ENCODE measurements at regions not wholly inside any gene's neighbourhood (a gene's known extent, or its start where the extent isn't known, plus 50 kb on each side); places are given as distances from the start of the nearest gene placed in this dataset.

DNA sequence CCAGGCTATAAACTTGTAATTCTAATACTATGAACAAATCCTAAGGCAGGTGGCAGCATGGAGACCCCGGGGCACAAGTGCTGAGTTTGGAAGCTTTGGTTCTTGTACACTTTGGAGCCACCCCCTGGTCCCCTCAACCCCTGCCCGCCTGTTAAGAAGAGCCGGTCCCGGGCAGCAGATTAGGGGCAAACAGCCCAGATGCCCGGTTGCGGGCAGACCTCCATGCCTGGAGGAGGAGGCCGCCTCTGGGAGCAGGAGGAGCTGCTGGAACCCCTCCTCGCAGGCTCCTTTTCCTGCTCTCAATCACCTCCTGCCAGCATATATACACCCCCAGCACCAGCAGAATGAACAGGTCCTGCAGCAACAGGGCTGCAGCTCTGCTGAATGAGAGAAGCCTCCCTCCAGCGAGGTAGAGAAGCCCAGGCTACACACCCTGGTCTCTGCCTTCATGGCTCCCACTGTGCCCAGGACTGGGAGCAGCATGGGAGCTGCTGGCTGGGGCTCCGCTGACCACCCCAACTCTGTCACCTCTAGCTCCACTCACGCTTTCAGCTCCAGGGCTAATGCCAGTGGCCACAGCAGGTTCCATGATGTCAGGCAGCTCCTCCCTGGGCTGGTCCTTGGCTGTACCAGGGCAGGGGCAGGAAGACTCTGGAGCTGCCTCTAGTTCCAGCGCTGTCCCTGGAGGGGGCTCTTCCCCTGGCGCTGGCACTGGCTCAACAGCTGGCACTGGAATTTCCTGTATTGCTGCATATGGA is 1713.5 kb upstream of the ACO1 start:
- no peak for DNase-seq

DNA sequence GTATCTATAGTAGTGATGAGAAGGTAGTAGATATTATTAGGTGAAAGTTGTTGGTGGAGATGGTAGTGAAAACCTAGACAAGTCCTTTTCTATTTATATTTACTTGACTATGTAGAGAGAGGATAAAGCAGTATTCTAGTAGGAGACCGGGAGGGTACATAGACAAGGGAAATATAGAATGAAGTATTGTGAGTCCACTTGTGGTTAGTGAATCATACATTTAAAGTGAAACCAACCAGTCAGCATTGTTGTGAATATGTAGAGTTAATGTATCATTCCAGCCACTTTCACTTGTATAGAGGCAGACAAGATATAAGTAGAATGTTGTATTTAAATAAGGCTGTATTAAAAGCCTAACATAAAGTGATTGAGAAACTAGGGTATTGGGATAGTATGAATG is 1711.3 kb upstream of the ACO1 start:
- no peak for DNase-seq

DNA sequence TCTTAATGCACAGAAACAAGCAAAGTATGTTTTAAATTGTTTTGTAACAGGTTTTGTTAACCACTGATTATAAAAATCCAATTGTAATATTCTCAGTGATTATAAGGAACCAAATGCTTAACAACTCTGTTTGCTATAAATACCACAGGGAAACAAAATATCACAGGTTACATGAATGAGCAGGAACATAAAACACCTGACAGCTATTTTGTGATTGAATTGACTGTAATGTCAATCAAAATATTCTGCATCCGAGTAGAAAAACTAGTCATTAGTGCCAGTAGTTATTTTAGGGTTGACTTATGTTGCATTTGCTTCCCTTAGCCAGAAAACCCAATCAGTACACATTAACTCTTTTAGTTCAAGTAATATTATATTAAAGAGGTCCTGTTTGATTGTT is 1707.8 kb upstream of the ACO1 start:
- DNase-seq = no peak

DNA sequence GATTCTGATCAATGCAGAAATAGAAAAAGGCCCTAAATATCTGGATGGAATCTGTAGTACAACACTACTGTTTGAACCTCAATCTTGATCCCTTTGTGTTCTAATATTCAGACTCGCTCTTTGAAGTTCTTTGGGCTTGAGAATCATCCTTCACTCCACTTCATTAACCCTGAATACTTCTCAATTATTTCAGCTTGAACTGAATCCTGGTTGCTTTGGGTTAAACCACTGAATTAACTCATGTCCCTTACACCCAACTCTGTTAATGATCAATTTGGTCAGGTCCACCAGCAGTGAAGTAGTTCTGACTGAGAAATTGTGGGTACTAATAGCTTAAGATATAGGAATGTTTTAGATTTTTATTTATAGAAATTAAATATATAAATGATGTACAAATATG is 1707.2 kb upstream of the ACO1 start:
- DNase-seq = no peak

DNA sequence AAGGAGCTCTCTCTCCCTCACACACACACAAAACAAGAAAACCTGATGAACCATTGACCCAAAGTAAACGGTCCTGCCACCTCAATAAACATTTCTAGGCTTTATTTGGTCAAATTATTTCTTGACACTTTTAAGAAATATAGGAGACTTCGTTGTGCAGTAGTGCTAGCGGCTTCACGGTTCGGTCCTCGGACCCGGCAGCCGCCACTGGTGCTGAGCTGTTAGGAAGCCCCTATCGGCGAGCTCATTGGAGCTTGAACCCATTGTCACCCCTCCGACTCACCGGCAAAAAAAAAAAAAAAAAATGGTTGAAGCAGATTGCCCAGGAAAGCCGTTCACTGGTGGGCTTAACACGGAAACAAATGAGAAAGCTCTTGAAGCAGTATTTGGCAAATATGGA is 1695.6 kb upstream of the ACO1 start:
- DNase-seq = no peak

DNA sequence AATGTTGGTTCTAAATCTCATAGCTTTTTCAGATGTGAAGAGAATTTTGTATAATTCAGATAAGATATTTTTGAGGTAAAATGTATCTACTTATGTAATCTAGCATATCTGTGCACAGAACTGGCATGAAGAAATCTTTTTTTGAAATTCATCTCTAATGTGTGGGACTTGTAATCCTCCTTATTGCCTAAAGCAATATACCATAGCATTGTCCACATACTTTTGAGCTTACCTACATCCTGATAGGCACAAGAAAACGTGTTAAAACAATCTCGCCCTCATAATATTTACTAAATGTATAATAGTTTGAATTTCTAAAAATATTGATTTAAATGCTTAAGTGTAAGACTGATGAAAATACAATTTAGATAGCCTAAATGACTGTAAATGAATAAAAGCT is 1686.5 kb upstream of the ACO1 start:
- DNase-seq = no peak

DNA sequence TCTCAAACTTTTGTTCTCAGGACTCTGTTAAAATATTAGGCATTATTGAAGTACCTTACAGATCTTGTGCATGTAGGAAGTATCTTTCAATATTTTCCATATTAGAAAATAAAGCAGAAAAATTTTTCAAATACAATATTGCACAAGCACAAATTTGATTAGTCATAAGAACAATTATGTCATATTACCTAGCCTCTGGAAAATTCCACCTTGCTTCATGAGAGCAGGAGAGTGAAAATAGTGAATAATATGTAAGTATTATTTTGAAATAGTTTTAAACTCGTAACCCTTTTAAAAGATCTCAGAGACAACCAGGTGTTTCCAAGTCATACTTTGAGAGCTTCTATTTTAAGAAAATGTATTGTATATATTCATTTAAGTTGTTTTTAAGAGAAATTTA is 1672.9 kb upstream of the ACO1 start:
- no peak for DNase-seq

DNA sequence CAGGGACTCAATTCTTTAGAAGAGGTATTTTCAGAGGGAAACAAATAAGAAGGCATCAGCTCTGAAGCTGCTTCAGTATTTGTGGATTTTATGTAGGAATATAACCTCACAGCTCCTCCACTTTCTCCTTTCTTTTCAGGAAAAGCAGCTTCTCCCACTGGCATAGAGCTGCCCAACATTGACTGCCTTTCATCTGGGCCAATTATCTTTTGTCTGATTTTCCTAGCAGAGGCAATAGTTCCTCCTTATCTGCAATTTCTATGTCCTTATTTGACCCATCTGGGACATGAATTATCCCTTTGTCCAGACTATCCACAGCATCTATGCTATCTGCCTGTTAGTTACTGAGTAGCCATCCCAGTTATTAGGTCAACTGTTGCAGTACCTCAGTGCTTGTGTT is 1671.2 kb upstream of the ACO1 start:
- DNase-seq = no peak

DNA sequence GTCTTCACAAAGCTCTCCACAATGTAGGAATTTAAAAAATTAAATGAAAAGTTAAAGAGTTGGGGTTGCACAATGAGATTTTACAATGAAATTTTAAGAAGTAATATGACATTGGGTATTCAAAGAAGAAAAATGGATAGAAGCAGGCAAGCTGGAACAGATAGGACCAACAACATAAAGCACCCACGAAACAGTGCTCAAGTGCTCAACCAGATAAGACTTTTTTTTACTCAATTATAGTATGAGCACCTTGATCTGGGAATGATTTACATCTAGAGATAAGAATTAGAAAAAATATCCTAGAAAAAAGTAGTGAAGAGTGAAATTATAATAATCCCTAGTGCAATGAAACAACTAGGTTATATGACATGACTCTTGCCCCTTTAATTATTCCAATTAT is 1670.1 kb upstream of the ACO1 start:
- DNase-seq = no peak

DNA sequence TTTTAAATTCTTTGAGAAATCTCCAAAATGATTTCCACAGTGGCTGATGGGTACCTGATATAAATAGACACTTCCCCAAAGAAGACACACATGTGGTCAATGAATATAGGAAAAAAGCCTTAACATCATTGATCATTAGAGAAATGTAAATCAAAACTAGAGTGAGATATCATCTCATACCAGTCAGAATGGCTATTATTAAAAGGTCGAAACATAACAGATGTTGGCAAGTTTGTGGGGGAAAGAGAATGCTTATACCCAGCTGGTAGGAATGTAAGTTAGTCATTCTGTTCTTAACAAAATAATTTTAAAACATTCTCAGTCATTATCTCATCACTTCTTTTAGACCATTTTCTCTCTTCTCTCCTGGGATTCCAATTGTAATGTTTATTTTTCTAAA is 1666.0 kb upstream of the ACO1 start:
- no peak for DNase-seq

DNA sequence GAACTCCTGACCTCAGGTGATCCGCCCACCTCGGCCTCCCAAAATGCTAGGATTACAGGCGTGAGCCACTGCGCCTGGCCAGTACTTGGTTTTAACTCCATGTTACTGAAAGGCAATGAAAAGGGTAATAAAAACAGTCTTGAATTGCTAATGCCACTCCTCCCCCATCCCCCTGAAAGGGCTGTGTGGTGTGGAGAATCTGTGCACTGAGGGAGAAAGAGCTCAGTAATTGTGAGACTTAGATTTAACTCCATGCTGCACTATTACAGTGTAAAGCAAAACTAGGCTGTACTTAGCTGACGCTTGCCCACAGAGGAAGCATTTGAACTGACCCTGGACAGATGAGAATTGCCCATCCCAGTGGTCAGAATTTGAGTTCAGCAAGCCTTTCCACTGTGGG is 1662.4 kb upstream of the ACO1 start:
- DNase-seq = no peak

DNA sequence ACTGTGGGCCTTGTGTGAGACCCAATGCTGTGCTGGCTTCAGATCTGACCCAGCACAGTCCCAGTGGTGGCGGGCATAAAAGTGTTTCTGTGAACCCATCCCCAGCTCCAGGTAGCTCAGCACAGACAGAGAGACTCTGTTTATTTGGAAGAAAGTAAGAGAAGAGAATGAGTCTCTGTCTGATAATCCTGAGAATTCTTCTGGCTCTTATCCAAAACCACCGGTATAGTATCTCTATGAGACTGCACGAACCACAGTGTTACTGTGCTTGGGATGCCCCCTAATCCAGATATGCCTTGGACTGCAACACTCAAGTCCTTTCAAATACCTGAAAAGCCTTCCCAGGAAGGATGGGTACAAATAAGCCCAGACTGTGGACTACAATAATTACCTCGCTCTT is 1660.8 kb upstream of the ACO1 start:
- no peak for DNase-seq

DNA sequence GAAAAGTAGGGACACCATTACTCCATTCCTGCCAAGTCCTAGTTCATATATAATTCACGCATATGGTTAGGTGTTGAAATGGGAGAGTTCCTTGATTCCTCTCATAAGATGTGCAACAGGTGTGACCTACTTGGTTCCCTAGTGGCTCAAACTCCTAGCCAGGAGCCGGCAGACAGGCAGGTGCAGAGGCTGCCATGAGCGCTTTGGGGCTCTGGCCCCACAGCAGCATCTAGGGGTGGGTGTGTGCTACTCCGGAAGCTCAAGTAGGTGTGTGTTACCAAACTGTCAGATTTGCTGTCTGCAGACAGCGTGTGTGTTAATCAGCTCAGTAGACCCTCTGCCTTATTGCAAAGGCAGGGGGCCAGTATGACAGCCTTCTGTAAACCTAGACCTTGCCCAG is 1652.4 kb upstream of the ACO1 start:
- DNase-seq = no peak

DNA sequence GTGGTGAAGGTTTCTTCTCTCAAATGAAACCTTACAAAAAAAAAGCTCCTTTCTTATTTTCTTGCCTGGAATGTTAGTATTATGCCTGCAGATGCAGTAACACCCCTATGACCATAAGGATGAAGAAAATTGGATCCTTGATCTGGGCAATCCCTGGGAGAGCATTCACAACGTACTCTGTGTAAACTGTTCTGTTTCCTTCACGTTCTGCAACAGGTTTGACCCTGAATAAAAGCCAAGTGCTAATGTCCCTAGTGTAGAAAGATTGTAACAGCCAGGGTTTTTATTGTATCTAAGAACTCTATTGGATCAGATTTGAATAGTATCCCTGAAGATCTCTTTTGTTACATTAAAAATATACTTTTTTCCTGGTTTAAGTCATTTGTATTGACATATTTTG is 1639.6 kb upstream of the ACO1 start:
- no peak for DNase-seq

DNA sequence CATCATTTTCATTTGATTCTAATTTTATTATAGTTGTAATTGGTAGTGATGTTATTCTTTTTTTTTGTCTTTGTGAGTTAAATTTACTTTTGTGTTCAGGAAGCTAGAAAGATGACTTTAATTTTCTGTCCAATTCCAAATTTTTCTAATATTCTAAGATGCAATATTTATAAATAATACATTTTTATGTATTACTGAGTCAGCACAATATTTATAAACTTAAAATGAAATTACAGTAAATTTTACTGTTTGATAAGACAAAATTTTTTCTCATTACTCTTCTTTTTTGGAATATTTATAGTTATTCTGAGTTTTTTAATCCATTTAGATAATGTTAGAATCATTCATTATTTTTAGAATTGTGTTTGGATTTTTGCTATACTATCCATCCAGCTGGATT is 1637.9 kb upstream of the ACO1 start:
- no peak for DNase-seq

DNA sequence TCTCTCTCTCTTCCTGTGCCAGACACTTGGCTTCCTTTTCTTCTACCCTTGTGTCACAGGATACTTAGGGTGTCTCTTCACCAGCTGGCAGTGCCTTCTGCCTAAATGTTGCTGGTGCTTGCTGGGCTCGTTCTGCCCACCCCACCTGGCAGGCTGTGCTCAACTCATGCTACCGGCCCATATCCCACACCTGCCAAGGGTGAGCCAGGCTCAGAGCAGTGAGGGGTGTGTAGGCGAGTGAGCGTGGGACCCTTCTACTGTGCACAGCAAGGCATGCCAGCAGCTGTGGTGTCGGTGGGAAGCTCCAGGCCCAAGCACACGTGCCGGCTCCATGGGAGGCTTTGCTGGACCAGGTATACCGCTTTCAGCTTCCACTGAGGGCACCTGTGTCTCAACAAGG is 1626.7 kb upstream of the ACO1 start:
- no peak for DNase-seq

DNA sequence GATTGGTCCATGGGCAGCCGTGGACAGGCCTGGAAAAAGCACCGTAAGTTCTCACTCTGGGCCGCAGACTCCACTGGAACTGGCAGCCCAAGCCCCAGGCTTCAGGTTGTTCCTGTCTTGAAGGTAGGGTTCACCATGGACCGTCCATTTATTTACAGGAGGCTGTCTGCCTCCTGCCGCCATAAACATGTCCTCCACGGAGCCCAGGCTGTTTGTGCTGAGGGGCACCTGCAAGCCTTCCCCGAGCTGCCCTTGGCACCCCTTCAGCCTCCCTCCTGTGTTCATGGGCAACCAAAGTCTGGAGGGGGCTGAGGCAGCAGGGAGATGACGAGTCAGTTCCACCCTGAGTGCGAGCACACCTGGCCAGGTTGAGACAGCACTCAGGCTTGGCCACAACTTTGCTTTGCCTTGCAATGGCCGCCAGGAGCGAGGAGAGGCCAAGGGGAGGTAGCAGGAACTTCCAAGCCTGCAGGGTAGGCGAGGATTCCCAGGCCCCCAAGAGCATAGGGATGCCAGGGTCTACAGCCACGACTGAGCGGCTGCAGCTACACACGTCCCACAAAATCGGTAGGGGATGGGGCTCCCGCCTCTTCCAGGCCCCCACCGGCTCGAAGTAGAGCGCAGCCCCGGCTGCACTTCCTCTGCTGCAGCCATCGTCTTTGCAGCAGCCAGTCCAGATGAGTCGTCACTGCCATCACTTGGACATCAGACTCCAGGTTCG is 1625.6 kb upstream of the ACO1 start:
- no peak for DNase-seq

DNA sequence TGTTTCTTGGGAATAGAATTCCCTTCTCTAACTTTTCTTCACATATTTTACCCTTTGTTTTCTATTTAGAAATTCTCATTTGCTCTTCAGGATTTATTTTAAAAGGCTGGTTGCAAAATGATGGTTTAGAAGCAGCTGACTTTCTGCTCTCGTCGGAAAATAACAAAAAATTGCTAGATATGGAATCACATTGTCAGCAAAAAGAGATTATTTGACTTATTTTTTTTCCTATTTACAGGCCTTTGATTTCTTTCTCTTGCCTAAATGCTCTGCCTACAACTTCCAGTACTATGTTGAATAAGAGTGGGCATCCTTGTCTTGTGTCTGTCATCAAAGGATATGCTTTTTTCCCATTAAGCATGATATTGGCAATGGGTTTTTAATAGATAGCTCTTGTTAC is 1619.1 kb upstream of the ACO1 start:
- DNase-seq = no peak

DNA sequence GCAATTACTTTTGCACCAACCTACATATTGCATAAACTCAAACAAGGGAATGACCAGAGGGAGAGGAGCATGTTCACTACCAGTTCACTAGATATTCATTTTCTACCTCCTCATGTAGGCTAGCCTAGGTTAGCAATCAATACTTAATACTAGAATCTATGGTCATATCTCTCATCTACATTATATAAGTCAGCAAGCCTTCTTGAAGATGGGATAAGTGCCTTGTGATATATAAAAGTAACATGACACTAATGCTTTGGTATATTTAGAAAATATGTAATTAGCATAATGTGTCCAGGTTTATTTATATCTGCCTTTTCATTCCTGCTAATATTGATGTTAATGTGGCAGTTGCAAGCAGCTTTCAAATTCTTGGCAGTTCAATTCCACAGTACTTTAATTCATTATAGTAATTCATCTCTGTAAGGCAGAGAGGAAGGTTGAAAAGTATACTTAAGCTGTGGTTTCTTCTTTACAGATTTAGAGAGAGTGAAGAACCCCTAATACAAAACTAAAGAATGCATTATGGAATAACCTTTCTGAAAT is 1613.2 kb upstream of the ACO1 start:
- no peak for DNase-seq

DNA sequence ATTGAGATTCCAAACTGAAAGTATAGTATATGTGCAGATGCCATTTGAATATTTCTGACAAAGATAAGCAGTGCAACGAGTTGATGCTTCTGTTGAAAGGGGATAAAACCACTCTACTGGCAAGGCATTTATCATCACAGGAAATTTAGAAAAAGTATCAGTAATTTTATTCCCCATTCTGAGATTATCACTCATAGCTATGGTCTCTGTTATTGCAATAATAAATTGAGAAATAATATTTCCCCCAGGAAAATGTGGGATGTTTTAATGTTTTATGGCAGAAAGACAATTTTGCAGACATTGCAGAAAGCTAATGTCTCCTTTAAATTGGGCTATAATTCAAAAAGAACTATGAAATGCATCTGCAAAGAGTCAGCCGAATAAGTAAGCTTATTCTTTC is 1612.7 kb upstream of the ACO1 start:
- no peak for DNase-seq

DNA sequence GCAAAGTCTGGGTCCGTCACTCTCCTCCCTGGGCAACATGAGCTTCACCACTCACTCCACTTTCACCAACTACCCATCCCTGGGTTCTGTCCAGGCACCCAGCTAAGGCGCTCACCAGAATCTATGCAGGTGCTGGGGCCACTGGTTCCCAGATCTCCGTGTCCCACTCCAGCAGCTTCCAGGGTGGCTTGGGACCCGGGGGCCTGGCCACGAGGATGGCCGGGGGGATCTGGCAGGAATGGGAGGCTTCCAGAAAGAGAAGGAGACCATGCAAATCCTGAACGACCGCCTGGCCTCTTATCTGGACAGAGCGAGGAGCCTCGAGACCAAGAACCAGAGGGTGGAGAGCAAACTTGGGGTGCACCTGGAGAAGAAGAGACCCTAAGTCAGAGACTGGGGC is 1611.0 kb upstream of the ACO1 start:
- DNase-seq = no peak

DNA sequence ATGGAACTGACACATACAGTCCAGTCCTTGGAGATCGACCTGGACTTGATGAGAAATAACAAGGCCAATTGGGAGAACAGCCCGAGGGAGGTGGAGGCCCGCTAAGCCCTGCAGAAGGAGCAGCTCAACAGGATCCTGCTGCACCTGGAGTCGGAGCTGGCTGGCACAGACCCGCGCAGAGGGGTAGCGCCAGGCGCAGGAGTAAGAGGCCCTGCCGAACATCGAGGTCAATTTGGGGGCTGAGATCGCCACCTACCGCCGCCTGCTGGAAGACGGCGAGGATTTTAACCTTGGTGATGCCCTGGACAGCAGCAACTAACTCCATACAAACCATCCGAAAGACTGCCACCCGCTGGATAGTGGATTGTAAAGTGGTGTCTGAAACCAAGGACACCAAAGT is 1610.1 kb upstream of the ACO1 start:
- DNase-seq = no peak

DNA sequence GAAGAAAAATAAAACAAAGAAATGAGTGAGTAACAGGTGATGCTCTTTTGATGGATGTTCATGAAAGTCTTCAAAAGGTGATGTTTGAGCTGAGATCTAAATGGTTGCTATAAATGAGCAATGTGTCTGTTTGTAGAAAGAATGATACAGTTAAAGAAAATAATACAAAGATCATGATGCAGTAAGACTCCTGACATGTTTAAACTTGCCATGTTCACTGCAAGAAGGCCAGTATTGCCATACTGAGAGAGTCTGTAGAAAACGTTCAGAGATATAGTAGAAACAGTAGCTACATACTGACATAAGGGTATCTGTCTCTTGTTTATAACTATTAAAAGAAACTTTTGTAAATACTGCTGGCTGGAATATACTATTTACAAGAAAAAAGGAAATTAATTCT is 1609.2 kb upstream of the ACO1 start:
- no peak for DNase-seq

DNA sequence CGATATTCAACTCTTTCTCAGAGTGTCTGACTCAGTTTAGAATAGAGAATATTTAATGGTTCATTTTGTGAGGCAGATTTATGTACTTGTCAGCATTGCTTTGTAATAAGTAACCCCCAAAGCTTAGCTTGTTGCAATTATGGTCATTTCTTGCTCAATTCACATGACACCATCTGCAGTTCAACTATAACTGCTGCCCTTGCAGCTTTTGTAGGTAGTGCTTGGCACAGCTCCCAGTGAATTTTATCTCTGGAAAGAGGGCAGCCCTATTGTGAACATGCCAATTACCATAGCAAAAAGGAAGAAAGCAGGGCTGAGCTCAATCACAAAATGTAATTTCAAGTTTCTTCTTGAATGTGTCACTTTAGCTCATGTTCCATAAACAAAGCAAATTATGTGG is 1587.7 kb upstream of the ACO1 start:
- no peak for DNase-seq
